ENCODE measurements at regions not wholly inside any gene's neighbourhood (a gene's known extent, or its start where the extent isn't known, plus 50 kb on each side); places are given as distances from the start of the nearest gene placed in this dataset.

GRCh38 chr20:7497985-7498384, 442.3 kb downstream of the HAO1 start:
- TF ChIP-seq, protein P1, sequence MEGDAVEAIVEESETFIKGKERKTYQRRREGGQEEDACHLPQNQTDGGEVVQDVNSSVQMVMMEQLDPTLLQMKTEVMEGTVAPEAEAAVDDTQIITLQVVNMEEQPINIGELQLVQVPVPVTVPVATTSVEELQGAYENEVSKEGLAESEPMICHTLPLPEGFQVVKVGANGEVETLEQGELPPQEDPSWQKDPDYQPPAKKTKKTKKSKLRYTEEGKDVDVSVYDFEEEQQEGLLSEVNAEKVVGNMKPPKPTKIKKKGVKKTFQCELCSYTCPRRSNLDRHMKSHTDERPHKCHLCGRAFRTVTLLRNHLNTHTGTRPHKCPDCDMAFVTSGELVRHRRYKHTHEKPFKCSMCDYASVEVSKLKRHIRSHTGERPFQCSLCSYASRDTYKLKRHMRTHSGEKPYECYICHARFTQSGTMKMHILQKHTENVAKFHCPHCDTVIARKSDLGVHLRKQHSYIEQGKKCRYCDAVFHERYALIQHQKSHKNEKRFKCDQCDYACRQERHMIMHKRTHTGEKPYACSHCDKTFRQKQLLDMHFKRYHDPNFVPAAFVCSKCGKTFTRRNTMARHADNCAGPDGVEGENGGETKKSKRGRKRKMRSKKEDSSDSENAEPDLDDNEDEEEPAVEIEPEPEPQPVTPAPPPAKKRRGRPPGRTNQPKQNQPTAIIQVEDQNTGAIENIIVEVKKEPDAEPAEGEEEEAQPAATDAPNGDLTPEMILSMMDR (IDR thresholded peaks at IDR 0.05; ENCODE audit: low read depth, low read length, missing input control): no peak
- TF ChIP-seq RXRA (IDR thresholded peaks at IDR 0.05): no peak

Measured in liver (tissue), 3 donors.